SKM-1 (cell line): ENCODE measurements at regions not wholly inside any gene's neighbourhood (a gene's known extent, or its start where the extent isn't known, plus 50 kb on each side); places are given as distances from the start of the nearest gene placed in this dataset.

Experiments
- DNase-seq: peaks from one replicate; lab custom pipeline; 2025; ENCODE audit not compliant: unreplicated experiment; lab: John Stamatoyannopoulos, UW

- no peak for DNase-seq
These were observed 221.1 kb upstream of the THBS1 start for GRCh38 chr15:39359771-39360170.

GRCh38 chr15:39360452-39360851 is 220.4 kb upstream of the THBS1 start:
- no peak for DNase-seq

GRCh38 chr15:39361497-39361896 is 219.4 kb upstream of the THBS1 start:
- DNase-seq, result no peak

DNA sequence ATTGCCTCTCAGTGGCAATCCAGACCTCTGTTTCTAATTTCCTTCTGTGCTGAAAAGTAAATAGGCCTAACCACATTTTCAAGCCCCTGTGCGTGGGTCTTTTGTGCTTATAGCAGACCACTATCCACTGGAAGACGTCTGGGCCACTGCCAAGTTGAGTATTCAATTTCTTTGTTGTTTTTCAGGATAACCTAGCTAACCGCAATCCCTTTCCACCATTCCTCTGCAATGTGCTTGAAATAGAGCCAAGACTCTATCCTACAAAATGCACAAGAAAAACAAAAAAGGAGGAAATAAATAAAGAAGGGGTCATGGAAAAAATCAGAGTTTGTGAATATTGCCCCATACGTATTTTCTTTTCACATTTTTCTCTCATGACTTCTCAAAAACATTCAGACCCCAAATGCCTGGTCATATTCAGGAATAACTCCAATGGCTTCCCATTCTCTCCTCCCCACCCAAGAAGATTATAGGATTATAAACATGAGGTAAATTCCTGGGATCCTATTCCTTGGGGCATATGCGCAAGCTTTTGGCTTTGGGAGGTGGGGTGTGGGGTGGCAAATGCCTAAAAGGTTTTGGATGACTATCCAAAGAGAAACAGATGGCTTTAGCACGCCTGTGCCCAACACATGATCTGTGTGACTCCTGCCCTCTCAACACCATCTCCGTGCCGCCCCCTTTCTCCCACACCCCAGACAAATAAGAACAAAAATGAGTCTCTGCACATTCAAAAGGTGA is 217.9 kb upstream of the THBS1 start:
- no peak for DNase-seq

GRCh38 chr15:39363761-39364586 is 216.9 kb upstream of the THBS1 start:
- no peak for DNase-seq

- no peak for DNase-seq
These were observed 216.2 kb upstream of the THBS1 start for GRCh38 chr15:39364721-39365120.

GRCh38 chr15:39365161-39365560 is 215.7 kb upstream of the THBS1 start:
- DNase-seq, result no peak

DNA sequence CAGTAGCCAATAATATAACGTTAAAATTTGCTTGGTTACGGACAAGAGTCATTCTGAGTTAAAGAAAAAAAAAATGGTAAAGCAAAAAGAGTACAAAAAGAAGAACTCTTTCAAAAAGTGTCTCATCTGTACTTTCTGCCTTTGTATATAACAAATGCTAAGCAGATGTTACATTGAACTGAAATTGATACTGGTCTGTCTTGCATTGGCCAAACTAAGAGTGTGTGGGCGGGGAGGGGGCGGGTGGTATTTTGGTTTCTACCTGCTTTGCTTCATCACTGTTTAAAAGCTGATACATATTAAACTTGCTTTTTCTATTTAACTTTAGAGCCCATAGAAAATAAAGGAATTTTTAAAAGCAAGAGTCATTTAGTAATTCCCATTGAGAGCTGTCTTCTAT is 215.0 kb upstream of the THBS1 start:
- no peak for DNase-seq

DNA sequence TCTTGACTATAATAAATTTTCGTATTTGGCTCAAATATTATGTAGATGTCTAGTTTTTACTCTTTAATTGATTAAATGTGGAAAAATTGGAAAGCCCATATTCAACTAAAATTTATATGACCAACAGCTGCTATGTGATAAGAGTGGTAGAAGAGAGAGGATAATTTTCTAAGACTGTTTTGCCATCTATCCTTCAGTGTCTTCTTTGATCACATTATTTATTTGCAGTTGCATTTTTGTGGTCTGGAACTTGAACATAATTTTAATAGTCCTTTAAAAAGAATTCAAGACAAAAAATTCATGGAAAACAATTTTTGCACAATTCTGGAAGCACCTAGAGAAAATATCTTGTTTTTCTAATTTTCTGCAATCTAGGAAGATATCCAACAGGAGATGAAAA is 213.3 kb upstream of the THBS1 start:
- no peak for DNase-seq

DNA sequence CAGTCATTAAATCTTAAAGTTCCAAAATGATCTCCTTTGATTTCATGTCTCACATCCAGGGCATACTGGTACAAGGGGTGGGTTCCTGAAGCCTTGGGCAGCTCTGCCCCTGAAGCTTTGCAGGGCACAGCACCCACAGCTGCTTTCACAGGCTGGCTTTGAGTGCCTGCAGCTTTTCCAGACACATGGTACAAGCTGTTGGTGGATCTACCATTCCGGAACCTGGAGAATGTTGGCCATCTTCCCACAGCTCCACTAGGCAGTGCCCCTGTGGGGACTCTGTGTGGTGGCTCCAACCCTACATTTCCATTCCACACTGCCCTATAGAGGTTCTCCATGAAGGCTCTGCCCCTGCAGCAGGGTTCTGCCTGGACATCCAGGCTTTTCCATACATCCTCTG is 211.1 kb upstream of the THBS1 start:
- DNase-seq, result no peak

GRCh38 chr15:39376371-39376909 is 204.4 kb upstream of the THBS1 start:
- DNase-seq, result peak; percentile 57

- no peak for DNase-seq
These were observed 199.4 kb upstream of the THBS1 start for GRCh38 chr15:39381517-39381916.

- DNase-seq, result peak; percentile 86
These were observed 192.8 kb upstream of the THBS1 start for GRCh38 chr15:39388118-39388517.

- DNase-seq, result no peak
These were observed 189.6 kb upstream of the THBS1 start for GRCh38 chr15:39391230-39391629.

- no peak for DNase-seq
These were observed 188.3 kb upstream of the THBS1 start for GRCh38 chr15:39392469-39393047.

DNA sequence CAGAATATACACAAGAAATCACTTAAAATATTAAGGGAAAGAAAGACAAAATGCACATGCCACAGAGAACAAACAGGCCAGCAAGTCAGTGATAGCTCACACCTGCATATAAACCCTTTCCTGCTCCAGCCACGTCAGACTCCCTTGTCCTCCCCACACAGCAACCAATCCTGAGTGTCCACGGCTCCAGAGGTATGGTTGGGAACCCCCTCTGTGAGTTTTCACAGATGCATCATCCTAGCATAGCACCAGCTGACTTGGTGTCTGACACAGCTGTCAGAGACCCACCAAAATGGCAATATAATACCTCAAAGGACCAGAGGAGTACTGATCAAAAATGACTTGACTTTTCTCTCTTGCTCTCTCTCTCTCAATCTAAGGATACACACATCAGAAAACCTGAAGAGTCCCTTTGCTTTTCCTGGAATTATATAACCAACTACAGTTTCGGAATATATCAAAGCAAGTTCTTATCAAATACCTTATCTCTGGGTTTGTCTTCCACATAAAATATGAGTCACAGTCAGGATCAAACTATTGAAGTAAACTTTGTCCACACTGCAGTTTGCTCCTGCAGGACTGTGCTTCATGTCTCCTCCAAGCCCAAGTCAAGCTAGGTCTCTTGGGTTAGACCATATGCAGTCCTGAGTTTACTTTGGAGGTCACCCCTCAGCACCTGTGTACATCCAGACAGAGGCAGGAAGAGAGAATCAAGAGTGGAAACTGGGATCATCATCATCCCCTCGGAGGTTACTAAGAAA is 187.1 kb upstream of the THBS1 start:
- no peak for DNase-seq

DNA sequence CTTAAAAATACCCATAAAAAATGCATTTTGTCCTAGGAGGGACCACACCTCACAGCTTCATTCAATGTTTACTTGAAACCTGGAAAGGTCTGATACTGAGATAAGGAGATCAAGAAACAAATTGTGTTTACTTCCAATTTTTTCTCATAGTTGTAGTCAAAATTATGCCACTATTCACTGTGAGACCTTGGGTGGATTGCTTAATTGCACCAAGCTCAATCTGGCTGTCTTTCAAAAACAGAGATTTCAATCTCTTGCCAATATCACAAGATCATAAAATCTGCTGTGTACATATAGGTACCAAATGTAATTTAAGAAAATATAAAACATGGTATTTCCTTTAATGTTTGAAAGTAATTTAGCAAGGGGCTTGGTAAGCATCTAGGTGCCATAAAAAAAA is 186.4 kb upstream of the THBS1 start:
- no peak for DNase-seq

DNA sequence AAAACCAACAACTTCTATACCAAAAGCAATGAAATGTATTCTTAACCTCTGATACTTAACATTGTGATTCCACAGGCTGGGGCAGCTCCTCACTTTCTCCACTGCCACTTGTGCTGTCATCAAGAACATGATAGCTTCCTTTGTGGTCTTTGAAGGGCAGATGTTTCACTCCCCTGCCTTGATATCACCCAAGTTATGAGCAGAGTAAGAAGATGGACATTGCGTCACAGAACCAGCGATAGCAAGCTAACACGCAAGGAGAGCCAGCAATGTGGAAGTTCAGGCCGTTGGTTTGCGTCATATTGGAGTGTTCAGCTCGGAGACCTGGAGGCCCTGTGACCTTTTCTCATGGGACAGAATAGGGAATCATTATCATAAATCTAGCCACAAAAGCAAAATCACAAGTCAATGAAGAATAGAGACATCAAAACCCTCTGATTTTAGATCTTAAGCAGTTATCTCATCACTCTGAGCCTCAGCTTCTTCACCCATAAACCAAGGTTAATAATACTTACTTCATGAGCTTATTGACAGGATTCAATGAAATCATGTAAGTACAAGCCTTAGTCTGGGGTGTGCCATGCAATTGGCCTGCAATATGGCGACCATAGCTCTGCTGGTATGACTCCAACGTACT is 183.8 kb upstream of the THBS1 start:
- peak; percentile 94 for DNase-seq

DNA sequence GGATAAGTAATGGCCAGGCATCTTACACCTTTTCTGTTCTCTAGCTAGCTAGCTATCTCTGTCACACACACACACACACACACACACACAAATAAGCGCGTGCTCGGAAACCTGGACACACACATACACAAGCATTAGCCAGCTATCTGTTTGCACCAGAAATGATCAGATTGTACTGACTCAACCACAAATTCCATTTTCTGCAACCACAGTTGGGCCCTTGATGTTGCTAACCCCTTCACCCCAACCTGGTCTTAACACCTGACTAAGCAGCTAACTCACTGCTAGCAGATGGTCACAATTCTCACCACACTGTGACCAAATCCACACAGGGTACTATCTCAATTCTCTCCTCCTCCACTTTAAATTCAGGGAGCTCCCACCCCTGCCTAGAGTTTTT is 183.0 kb upstream of the THBS1 start:
- DNase-seq, result no peak

DNA sequence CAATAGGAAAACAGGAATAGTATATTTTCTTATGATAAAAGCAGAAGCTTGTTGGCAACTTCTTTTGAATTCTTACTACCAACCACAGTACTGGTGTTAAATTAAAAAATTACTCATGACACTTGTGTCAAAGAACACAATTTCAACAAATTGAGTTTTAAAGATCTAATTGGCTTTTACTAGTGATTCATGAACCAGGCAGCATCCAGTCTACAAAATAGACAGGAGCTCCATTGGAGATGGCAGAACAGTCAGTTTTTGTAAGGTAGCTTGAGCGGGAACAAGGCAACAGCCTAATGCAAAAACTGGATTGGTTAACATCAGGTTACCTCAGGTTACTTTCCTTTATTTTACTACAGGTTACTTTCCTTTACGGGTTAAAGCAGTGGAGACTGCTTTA is 181.3 kb upstream of the THBS1 start:
- no peak for DNase-seq

DNA sequence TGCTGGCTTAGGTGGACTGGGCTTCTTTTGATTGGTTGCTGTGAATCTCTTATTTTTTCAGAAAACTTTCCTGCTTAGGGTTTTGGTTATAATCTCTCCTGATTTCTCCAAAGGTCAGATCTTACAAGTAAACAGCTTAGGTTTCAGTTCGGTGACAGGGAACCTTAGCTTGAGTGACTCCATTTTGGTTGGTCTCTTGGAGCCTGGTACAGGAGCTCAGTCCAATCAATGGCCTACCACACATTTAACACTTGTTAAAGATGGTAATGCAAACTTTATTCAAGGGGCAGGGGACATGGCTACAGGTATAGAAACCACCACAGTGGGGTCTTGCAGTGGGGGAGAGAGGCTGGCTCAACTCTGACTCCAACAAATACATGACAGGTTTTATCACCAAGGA is 180.9 kb upstream of the THBS1 start:
- no peak for DNase-seq
